A673 (cell line): ENCODE measurements at regions not wholly inside any gene's neighbourhood (a gene's known extent, or its start where the extent isn't known, plus 50 kb on each side); places are given as distances from the start of the nearest gene placed in this dataset.

Source experiments
- BruUV-seq: library from RNA; stranded (reverse); fragments of 400-500 nt; replicated peaks from 2 replicates; lab custom pipeline; 2021; lab: Mats Ljungman, UMichigan
- CTCF ChIA-PET: fragments of 300-600 bp; sonication (Branson Sonifier 250); formaldehyde crosslinking; loops from one replicate; lab custom pipeline; 2022; ENCODE audit warnings: antibody characterized with exemption; lab: Charles Lee
- POLR2A ChIA-PET: fragments of 300-600 bp; sonication (Branson Sonifier 250); formaldehyde crosslinking; loops from one replicate; lab custom pipeline; 2022; ENCODE audit warnings: antibody characterized with exemption; ENCODE audit not compliant: low non-redundant PET; lab: Charles Lee
- DNase-seq: peaks from one replicate; pipeline ENCODE4 v3.0.0-alpha.2; 2015; ENCODE audit warnings: low spot score
- H3K27ac ChIP-seq: fragments of 200-600 bp; sonication (generic); 2 replicates; pipeline ENCODE4 v1.5.1; 2016; ENCODE audit warnings: mixed run types, low read depth, mild to moderate bottlenecking, mixed read lengths, antibody characterized with exemption, low read length; ENCODE audit not compliant: poor library complexity, severe bottlenecking
- H3K27me3 ChIP-seq: fragments of 200-600 bp; sonication (generic); replicated peaks from 2 replicates; pipeline ENCODE4 v1.6.1; 2017; ENCODE audit warnings: mixed run types, low read depth, mild to moderate bottlenecking, mixed read lengths, antibody characterized with exemption, low read length; ENCODE audit not compliant: insufficient read depth, poor library complexity
- H3K36me3 ChIP-seq: fragments of 200-600 bp; sonication (generic); 2 replicates; pipeline ENCODE4 v1.6.1; 2016; ENCODE audit warnings: mixed run types, mild to moderate bottlenecking, mixed read lengths, antibody characterized with exemption, low read length; ENCODE audit not compliant: insufficient read depth, poor library complexity, severe bottlenecking
- H3K4me1 ChIP-seq: fragments of 200-600 bp; sonication (generic); 2 replicates; pipeline ENCODE4 v1.6.1; 2017; ENCODE audit warnings: mixed run types, mild to moderate bottlenecking, mixed read lengths, antibody characterized with exemption, low read length; ENCODE audit not compliant: insufficient read depth, poor library complexity, severe bottlenecking
- H3K4me3 ChIP-seq: fragments of 200-600 bp; sonication (generic); 2 replicates; pipeline ENCODE4 v1.5.1; 2016; ENCODE audit warnings: low read depth, mixed run types, mild to moderate bottlenecking, mixed read lengths, low read length; ENCODE audit not compliant: poor library complexity, severe bottlenecking
- H3K9me3 ChIP-seq: fragments of 200-600 bp; sonication (generic); 2 replicates; pipeline ENCODE4 v1.6.1; 2016; ENCODE audit warnings: mixed run types, low read depth, mild to moderate bottlenecking, mixed read lengths, antibody characterized with exemption, low read length; ENCODE audit not compliant: poor library complexity, severe bottlenecking
- EZH2 ChIP-seq: fragments of 200-600 bp; sonication (generic); IDR thresholded peaks from 2 replicates; pipeline ENCODE4 v1.6.1; 2017; ENCODE audit warnings: borderline replicate concordance, low read depth, mild to moderate bottlenecking, mixed read lengths, antibody characterized with exemption, low read length; ENCODE audit not compliant: poor library complexity, severe bottlenecking
- intact Hi-C: fragments of 100-400 bp; cut with micrococcal nuclease; formaldehyde crosslinking; loops from one replicate; pipeline ENCODE4 v1.10.0; 2022; ENCODE audit not compliant: unreplicated experiment
- TF ChIP-seq, protein P1 (sequence below): fragments of 300-800, 200-600 bp; sonication (generic); conservative IDR thresholded peaks from 2 replicates; pipeline ENCODE4 v1.5.1; 2017; ENCODE audit warnings: low read depth, mild to moderate bottlenecking, antibody characterized with exemption, low read length, moderate library complexity, mixed read lengths

DNA sequence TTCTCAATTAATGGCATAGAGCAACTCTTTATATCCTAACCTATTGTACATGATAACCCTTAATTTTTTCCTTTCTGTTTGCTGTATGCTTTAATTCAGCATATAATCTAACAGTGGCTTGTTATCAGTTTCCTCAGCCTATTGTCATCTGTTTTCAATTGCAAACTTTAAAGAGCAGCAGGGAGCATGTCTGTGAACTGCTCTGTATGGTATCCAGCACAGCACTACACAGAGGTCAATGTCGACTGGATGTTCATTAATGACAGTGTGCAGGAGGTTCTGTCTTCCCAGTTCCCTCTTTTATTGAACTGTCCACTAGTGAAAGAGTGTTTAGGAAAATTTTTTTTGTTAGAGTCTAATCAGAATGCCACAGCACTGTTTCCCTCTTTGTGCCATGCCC is 609.1 kb downstream of the SOX5 start:
- intact Hi-C loops: no loop called here
- BruUV-seq: no TSS peak
- Histone ChIP-seq H3K4me3 (no peak overlapping the region), H3K27me3 (no peaks in the 10 kb centered on the region), H3K4me1 (no peaks in the 10 kb centered on the region), H3K27ac (no peak overlapping the region), H3K36me3 (no peaks in the 10 kb centered on the region), H3K9me3 (no peaks in the 10 kb centered on the region)
- no peak for DNase-seq
- TF ChIP-seq, protein P1, sequence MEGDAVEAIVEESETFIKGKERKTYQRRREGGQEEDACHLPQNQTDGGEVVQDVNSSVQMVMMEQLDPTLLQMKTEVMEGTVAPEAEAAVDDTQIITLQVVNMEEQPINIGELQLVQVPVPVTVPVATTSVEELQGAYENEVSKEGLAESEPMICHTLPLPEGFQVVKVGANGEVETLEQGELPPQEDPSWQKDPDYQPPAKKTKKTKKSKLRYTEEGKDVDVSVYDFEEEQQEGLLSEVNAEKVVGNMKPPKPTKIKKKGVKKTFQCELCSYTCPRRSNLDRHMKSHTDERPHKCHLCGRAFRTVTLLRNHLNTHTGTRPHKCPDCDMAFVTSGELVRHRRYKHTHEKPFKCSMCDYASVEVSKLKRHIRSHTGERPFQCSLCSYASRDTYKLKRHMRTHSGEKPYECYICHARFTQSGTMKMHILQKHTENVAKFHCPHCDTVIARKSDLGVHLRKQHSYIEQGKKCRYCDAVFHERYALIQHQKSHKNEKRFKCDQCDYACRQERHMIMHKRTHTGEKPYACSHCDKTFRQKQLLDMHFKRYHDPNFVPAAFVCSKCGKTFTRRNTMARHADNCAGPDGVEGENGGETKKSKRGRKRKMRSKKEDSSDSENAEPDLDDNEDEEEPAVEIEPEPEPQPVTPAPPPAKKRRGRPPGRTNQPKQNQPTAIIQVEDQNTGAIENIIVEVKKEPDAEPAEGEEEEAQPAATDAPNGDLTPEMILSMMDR: no peak
- TF ChIP-seq EZH2: no peak
- ChIA-PET POLR2A (no interaction called here), CTCF (no interaction called here)

DNA sequence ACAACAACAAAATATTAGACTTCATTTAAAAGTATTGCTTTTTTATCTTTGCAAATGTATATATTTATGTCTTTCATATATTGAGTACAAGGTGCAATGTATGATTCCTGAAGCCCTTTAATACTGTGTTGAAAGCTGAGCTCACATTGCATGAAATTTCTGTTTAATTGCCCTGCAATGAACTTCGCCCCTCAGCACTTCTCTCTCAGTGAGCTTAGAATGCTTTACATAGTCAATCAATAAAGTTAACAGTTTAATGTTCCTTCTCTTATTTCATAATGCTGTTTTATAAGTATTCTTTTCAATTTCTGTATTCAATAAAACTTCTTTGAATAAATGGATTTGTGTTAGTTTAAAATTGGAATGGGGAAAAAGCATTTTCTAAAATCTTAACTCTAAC is 607.1 kb downstream of the SOX5 start:
- no peaks in the 10 kb centered on the region for H3K9me3 ChIP-seq
- H3K27ac ChIP-seq: no peak overlapping the region
- ChIA-PET POLR2A (no interaction called here), CTCF (no interaction called here)
- intact Hi-C loops: no loop called here
- DNase-seq: no peak
- no peaks in the 10 kb centered on the region for H3K27me3 ChIP-seq
- BruUV-seq: no TSS peak
- H3K4me1 ChIP-seq: no peaks in the 10 kb centered on the region
- no peaks in the 10 kb centered on the region for H3K36me3 ChIP-seq
- no peak overlapping the region for H3K4me3 ChIP-seq
- TF ChIP-seq, protein P1: no peak
- no peak for TF ChIP-seq EZH2

DNA sequence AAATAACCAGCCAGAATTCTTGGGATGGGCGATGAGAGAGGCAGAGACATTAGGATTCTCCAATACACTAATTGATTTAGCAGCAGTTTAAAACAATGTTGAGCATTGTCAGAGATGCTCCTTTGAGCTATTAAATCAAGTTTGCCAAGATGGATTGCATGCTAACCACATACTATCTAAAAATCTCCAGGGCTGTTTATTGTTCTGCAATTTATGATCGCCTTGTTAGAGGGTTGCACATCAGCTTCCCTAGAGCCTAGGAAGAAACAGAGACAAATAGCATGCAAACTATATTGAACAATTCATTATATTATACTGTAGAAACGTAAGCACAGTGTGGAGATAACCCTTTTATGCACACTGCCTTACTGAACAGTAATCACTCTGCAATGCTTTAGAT is 599.9 kb downstream of the SOX5 start:
- intact Hi-C loops: no loop called here
- no peak overlapping the region for H3K4me3 ChIP-seq
- H3K27ac ChIP-seq: no peak overlapping the region
- no peak for TF ChIP-seq EZH2
- TF ChIP-seq, protein P1: no peak
- no peaks in the 10 kb centered on the region for H3K9me3 ChIP-seq
- no TSS peak for BruUV-seq
- no peaks in the 10 kb centered on the region for H3K27me3 ChIP-seq
- H3K36me3 ChIP-seq: no peaks in the 10 kb centered on the region
- H3K4me1 ChIP-seq: peaks cover 15% of the 10 kb centered on the region
- ChIA-PET CTCF (no interaction called here), POLR2A (no interaction called here)
- no peak for DNase-seq
